ENCODE measurements at regions not wholly inside any gene's neighbourhood (a gene's known extent, or its start where the extent isn't known, plus 50 kb on each side); places are given as distances from the start of the nearest gene placed in this dataset.
"Not testable (repeated sequence)": the region's sequence is repeated elsewhere in the genome, so short reads cannot be mapped to it uniquely, and the experiment has no call there.

DNA sequence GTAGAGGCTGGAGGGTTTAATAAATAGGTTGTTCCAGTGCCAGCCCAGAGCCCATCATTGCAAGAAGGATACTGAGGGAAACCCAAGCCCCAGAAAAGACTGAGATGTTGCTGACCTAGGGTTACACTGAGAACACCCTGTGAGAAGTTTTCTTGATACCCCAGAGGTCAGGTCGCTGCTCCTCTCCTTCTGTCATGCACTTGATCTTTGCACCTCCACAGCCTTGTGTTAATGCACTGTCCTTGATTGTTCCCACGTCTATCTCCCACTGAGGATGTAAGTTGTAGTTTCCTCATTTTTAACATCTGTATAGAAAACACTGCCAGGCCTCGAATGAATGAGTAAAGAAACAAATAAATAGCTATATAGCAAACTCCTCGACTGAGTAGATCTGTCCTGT lies 195.3 kb upstream of the AHR start:
- CTCF ChIA-PET: no interaction called here
- H3K36me3 Mint-ChIP-seq (ENCODE audit: low read depth): no peaks in the 10 kb centered on the region
- intact Hi-C loops (cut with micrococcal nuclease): no loop called here
- H3K9me3 Mint-ChIP-seq: peaks cover 4% of the 10 kb centered on the region
- H3K27me3 Mint-ChIP-seq (ENCODE audit: low read depth): no peaks in the 10 kb centered on the region
- H3K27ac Mint-ChIP-seq: no peak overlapping the region
- H3K4me3 Mint-ChIP-seq: no peak overlapping the region
- H3K4me1 Mint-ChIP-seq (ENCODE audit: low read depth): no peaks in the 10 kb centered on the region
- DNase-seq: no peak

DNA sequence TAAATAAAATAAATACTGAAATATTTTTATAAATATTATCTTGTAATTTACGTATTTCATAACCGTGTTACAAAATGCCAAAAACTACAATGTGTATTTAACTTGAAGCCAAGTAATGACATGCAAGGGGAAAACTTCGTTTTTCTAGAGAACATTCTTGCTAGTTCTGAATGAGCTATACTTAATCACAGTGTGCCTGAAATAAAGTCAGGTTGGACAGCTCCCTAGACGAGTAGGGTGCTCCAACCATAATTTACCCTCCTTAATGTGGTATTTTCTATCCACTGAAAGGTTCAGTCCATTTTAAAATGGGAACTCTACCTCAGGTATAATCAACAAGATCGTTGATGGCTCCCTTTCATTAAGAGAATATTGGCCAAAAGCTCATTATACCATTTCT lies 194.5 kb upstream of the AHR start:
- no peak for DNase-seq
- H3K9me3 Mint-ChIP-seq: peaks cover 4% of the 10 kb centered on the region
- H3K4me3 Mint-ChIP-seq: no peak overlapping the region
- H3K36me3 Mint-ChIP-seq (ENCODE audit: low read depth): no peaks in the 10 kb centered on the region
- CTCF ChIA-PET: interaction anchor here (1.0 kb wide), 1 partner anchor 41 kb away, joined by 3 read pairs; no protein-coding TSS in a partner anchor
- H3K27me3 Mint-ChIP-seq (ENCODE audit: low read depth): no peaks in the 10 kb centered on the region
- H3K27ac Mint-ChIP-seq: no peak overlapping the region
- intact Hi-C loops (cut with micrococcal nuclease): no loop called here
- no peaks in the 10 kb centered on the region for H3K4me1 Mint-ChIP-seq (ENCODE audit: low read depth)

DNA sequence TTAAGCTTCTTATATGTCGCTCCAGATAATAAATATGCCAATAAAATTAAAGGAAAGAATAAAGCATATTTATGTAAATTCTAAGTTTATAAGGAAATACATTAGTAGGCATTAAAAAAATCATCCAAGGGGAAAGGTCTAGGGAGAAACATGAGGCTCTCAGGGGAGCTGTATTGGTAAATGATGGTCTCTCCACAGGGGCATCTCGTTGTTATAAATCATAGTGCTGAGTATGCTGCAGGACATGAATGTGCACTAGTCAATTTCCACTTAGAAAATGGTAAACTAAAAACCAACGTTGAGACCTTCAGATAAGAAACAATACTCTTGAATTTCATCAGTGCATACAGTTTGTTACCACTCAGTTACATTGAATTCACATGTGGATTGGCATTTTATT lies 194.0 kb upstream of the AHR start:
- H3K4me1 Mint-ChIP-seq (ENCODE audit: low read depth): no peaks in the 10 kb centered on the region
- H3K27ac Mint-ChIP-seq: no peak overlapping the region
- H3K9me3 Mint-ChIP-seq: peaks cover 4% of the 10 kb centered on the region
- intact Hi-C loops (cut with micrococcal nuclease): no loop called here
- DNase-seq: no peak
- H3K27me3 Mint-ChIP-seq (ENCODE audit: low read depth): no peaks in the 10 kb centered on the region
- no peaks in the 10 kb centered on the region for H3K36me3 Mint-ChIP-seq (ENCODE audit: low read depth)
- CTCF ChIA-PET: interaction anchor here (1.0 kb wide), 1 partner anchor 42 kb away, joined by 3 read pairs; no protein-coding TSS in a partner anchor
- no peak overlapping the region for H3K4me3 Mint-ChIP-seq

DNA sequence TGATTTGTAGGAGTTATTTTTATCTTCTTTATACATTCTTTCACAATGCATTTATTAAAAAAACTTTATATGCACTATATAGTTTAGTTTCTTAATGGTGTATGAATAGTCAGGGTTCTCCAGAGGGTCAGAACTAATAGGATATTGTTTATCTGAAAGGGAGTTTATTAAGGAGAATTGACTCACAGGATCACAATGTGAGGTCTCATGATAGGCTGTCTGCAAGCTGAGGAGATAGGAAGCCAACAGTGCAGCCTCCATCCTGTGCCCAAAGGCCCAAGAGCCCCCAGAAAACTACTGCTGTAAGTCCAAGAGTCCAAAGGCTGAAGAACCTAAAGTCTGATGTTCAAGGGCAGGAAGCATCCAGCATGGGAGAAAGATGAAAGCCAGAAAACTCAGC lies 192.8 kb upstream of the AHR start:
- no peak overlapping the region for H3K27ac Mint-ChIP-seq

DNA sequence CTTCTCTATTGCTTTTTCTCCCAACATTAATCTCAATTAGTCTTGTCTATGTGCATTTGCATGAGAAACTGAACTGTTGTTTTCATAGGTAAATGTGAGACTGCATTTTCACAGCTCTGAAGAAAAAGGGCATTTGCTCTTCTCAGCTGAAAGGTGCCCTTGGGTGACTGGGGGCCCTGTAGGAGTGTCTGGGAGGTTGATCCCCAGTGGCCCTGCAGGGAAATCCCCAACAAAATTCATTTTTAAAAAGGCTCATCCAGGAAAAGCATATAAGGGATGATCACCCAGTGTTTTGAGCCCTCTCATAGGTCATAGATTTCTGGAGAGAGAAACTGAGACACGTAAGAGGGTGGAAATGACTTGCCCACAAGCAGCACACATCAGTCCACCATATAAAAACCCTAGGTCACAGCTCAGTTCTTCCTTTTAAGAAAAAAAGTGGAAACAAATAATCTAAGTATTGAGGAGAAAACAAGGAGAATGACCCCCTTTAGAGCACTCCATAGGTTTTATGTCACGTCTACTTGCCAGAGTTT lies 190.3 kb upstream of the AHR start:
- Mint-ChIP-seq H3K27ac (no peak overlapping the region), H3K4me1 (ENCODE audit: low read depth) (no peaks in the 10 kb centered on the region)
- intact Hi-C loops (cut with micrococcal nuclease): no loop called here

More for the DNA sequence above, 192.8 kb upstream of the AHR start:
- Mint-ChIP-seq H3K4me3 (no peak overlapping the region), H3K9me3 (peaks cover 4% of the 10 kb centered on the region), H3K4me1 (ENCODE audit: low read depth) (no peaks in the 10 kb centered on the region), H3K36me3 (ENCODE audit: low read depth) (no peaks in the 10 kb centered on the region), H3K27me3 (ENCODE audit: low read depth) (no peaks in the 10 kb centered on the region)
- intact Hi-C loops (cut with micrococcal nuclease): no loop called here
- CTCF ChIA-PET: no interaction called here
- DNase-seq: no peak

DNA sequence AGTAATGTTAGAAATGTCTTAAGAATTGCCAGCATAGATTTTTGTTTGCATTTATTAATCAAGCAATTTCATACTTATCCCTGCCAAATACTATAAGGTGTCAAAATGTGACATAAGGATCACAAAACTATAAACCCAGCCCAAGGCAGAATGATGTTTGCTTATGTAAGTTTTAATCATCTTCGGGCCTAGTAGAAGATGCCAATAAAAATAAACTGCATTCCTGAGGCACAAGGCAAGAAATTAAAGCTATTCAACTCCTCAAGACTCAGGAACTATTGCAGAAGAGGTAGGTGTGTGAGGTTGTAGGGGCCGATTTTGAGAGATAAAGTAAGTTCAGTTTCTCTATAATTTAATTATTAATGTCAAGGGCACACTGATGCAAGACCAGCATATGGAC lies 189.4 kb upstream of the AHR start:
- CTCF ChIA-PET: no interaction called here
- H3K4me3 Mint-ChIP-seq: no peak overlapping the region
- no peaks in the 10 kb centered on the region for H3K36me3 Mint-ChIP-seq (ENCODE audit: low read depth)
- H3K9me3 Mint-ChIP-seq: no peaks in the 10 kb centered on the region
- no peaks in the 10 kb centered on the region for H3K27me3 Mint-ChIP-seq (ENCODE audit: low read depth)
- DNase-seq: no peak
- H3K4me1 Mint-ChIP-seq (ENCODE audit: low read depth): no peaks in the 10 kb centered on the region
- H3K27ac Mint-ChIP-seq: no peak overlapping the region
- intact Hi-C loops (cut with micrococcal nuclease): no loop called here

More for the DNA sequence above, 190.3 kb upstream of the AHR start:
- DNase-seq: no peak
- H3K27me3 Mint-ChIP-seq (ENCODE audit: low read depth): no peaks in the 10 kb centered on the region
- H3K4me3 Mint-ChIP-seq: no peak overlapping the region
- no peaks in the 10 kb centered on the region for H3K36me3 Mint-ChIP-seq (ENCODE audit: low read depth)
- H3K9me3 Mint-ChIP-seq: no peaks in the 10 kb centered on the region
- CTCF ChIA-PET: interaction anchor here (0.7 kb wide), 1 partner anchor 23 kb away, joined by 3 read pairs; no protein-coding TSS in a partner anchor

DNA sequence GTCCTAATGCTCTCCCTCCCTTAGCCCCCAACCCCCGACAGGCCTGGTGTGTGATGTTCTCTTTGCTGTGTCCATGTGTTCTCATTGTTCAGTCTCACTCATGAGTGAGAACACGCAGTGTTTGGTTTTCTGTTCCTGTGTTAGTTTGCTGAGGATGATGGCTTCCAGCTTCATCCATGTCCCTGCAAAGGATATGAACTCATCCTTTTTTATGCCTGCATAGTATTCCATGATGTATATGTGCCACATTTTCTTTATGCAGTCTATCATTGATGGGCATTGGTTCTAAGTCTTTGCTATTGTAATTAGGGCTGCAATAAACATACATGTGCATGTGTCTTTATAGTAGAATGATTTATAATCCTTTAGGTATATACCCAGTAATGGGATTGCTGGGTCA lies 184.7 kb upstream of the AHR start:
- H3K4me1 Mint-ChIP-seq (ENCODE audit: low read depth); H3K27me3 Mint-ChIP-seq (ENCODE audit: low read depth); DNase-seq; intact Hi-C loops (cut with micrococcal nuclease); H3K9me3 Mint-ChIP-seq; H3K36me3 Mint-ChIP-seq (ENCODE audit: low read depth); H3K27ac Mint-ChIP-seq; H3K4me3 Mint-ChIP-seq: not testable (repeated sequence)
- CTCF ChIA-PET: interaction anchor here (0.7 kb wide), 1 partner anchor 45 kb away, joined by 3 read pairs; no protein-coding TSS in a partner anchor

DNA sequence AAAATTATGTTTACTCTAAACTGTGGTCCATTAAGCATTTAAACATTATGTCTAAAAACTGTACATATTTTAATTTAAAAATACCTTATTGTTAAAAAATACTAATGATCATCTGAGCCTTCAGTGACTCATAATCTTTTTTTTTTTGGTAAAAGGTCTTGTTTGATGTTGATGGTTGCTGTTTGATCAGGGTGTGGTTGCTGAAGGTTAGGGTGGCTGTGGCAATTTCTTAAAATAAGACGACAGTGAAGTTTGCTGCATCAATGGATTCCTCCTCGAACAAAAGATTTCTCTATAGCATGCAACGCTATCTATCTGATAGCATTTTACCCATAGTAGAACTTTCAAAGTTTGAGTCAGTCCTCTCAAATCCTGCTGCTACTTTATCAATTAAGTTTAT lies 180.0 kb upstream of the AHR start:
- DNase-seq: no peak
- Mint-ChIP-seq H3K4me3 (no peak overlapping the region), H3K36me3 (ENCODE audit: low read depth) (no peaks in the 10 kb centered on the region), H3K9me3 (peaks cover 3% of the 10 kb centered on the region), H3K27me3 (ENCODE audit: low read depth) (peaks cover 3% of the 10 kb centered on the region), H3K27ac (no peak overlapping the region), H3K4me1 (ENCODE audit: low read depth) (peaks cover 15% of the 10 kb centered on the region)
- CTCF ChIA-PET: no interaction called here
- intact Hi-C loops (cut with micrococcal nuclease): no loop called here

DNA sequence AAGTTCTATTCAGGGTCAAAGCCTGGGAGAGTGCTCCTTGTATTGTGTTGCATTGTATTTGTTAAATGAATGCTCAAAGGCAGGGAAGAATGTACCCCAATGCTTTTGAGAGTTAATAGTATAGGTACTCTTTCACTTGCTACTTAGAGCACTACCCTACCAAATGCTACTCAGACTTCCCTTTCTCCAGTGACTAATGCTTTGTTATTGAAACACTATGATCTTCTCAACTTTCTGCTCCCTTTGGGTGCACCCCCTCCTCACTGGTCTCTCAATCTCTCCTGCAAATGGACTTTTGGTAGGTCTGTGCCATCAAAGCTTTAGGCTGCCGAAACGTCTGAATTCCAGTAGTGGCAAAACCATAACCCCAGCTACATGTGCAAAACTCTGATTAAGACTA lies 177.7 kb upstream of the AHR start:
- intact Hi-C loops (cut with micrococcal nuclease): no loop called here
- CTCF ChIA-PET: no interaction called here
- peaks cover 3% of the 10 kb centered on the region for H3K27me3 Mint-ChIP-seq (ENCODE audit: low read depth)
- DNase-seq: no peak
- no peaks in the 10 kb centered on the region for H3K36me3 Mint-ChIP-seq (ENCODE audit: low read depth)
- H3K4me3 Mint-ChIP-seq: no peak overlapping the region
- H3K27ac Mint-ChIP-seq: no peak overlapping the region
- peaks cover 15% of the 10 kb centered on the region for H3K4me1 Mint-ChIP-seq (ENCODE audit: low read depth)
- H3K9me3 Mint-ChIP-seq: no peaks in the 10 kb centered on the region

DNA sequence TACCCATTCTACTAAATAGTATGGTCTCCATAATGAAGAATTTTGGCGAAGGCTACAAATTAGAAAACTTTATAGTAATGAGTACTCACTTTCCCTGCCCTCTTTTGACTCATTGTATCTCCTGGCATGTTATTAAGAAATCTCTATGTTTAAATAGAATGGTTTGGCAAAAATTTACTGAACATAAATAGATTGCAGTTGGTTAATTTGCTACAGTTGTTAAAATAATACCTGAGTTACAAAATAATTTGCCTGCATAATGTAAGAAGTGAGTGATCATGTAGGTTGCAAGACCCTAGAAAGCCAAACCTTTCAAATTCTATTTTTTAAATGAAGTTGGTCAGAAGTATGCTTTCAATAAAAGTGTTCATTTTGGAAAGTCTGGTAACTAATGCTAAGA lies 176.8 kb upstream of the AHR start:
- Mint-ChIP-seq H3K4me1 (ENCODE audit: low read depth) (peaks cover 21% of the 10 kb centered on the region), H3K4me3 (no peak overlapping the region), H3K27ac (no peak overlapping the region), H3K36me3 (ENCODE audit: low read depth) (no peaks in the 10 kb centered on the region), H3K9me3 (no peaks in the 10 kb centered on the region), H3K27me3 (ENCODE audit: low read depth) (peaks cover 3% of the 10 kb centered on the region)
- intact Hi-C loops (cut with micrococcal nuclease): no loop called here
- CTCF ChIA-PET: no interaction called here
- no peak for DNase-seq

DNA sequence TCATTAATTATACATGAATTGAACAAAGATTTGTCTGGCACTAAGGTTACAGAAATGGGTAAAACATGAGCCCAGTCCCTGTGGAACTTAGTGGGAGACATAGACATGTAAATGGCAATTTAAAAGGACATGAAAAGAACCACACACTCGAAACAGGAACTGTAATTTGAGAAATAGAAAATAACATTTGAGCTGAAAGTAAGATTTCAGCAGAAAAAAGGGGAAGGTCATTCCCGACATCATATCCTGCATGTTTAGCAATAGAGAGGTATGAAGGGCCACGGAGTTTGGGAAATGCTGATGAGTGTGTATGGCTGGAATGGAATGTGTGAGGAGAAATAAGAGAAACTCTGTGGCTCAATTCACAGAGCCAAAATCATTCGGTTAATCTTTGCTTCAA lies 175.4 kb upstream of the AHR start:
- Mint-ChIP-seq H3K4me1 (ENCODE audit: low read depth) (peaks cover 26% of the 10 kb centered on the region), H3K27ac (no peak overlapping the region), H3K4me3 (no peak overlapping the region), H3K36me3 (ENCODE audit: low read depth) (no peaks in the 10 kb centered on the region), H3K27me3 (ENCODE audit: low read depth) (peaks cover 3% of the 10 kb centered on the region), H3K9me3 (no peaks in the 10 kb centered on the region)
- intact Hi-C loops (cut with micrococcal nuclease): no loop called here
- CTCF ChIA-PET: no interaction called here
- no peak for DNase-seq

DNA sequence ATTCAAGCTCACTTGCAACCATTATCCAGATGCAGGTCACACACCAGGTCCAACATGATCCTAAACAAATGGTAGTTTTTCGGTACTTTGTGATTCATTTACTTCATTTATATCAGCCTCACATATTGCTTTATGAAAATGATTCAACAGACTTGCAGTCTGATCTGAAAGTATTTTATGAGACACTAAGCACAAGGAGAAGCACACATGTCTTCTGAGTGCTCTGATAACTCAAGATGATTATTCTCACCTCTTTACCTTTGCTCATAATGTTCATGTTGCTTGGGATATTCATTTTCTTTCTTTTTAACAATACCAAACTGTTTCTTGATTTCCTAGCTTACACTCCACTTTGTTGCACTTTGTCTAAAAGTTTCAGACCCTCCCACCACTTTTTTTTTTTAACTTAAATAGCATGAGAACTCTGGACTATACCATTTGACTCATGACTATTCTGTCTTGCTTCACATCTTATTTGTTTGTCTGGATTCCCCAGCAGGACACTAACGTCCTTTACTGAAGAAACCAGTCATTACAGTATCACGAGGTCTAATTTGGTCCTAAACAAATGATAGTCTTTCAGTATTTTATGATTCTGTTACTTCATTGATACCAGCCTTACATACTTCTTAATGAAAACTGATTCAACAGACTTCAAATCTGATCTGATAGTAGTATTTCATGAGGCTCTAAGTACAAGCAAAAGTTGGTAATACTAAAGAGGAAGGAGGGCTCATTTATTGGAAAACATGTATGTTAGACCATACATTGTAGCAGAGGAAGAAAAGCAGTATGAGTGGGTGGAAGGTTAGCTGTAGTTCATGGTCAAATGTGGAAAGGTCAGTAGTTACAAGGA lies 171.8 kb upstream of the AHR start:
- Mint-ChIP-seq H3K4me3 (no peak overlapping the region), H3K9me3 (no peaks in the 10 kb centered on the region), H3K27me3 (ENCODE audit: low read depth) (no peaks in the 10 kb centered on the region), H3K27ac (no peak overlapping the region), H3K36me3 (ENCODE audit: low read depth) (no peaks in the 10 kb centered on the region), H3K4me1 (ENCODE audit: low read depth) (peaks cover 23% of the 10 kb centered on the region)
- no peak for DNase-seq
- CTCF ChIA-PET: interaction anchor here (1.2 kb wide), 1 partner anchor 176 kb away, joined by 3 read pairs; no protein-coding TSS in a partner anchor
- intact Hi-C loops (cut with micrococcal nuclease): loop anchor here (1.0 kb wide), 3 partner anchors 13 to 135 kb away; no protein-coding TSS in a partner anchor

DNA sequence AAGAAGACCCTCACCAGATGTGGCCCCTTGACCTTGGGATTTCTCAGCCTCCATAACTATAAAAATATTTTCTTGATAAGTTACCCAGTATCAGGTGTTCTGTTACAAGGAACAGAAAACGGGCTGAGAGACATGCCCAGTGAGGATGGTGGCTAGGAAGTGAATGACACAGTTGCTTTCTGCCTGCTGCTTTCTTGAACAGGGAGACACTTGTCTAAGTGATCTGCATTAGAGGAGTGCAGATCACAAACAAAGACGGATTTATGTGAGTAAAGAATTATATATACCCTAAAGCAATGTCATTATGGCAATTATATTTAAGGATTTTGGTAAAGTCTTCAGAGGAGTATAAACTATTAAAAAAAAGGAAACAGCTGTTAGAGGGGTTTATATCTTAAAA lies 169.2 kb upstream of the AHR start:
- peaks cover 23% of the 10 kb centered on the region for H3K4me1 Mint-ChIP-seq (ENCODE audit: low read depth)
- no peak for DNase-seq
- intact Hi-C loops (cut with micrococcal nuclease): no loop called here
- H3K27ac Mint-ChIP-seq: no peak overlapping the region
- no peaks in the 10 kb centered on the region for H3K9me3 Mint-ChIP-seq
- H3K36me3 Mint-ChIP-seq (ENCODE audit: low read depth): no peaks in the 10 kb centered on the region
- no peaks in the 10 kb centered on the region for H3K27me3 Mint-ChIP-seq (ENCODE audit: low read depth)
- H3K4me3 Mint-ChIP-seq: no peak overlapping the region
- CTCF ChIA-PET: interaction anchor here (0.6 to 0.7 kb wide), 2 partner anchors 118 to 322 kb away, joined by 3 read pairs; no protein-coding TSS in a partner anchor
